ENCODE measurements at regions not wholly inside any gene's neighbourhood (a gene's known extent, or its start where the extent isn't known, plus 50 kb on each side); places are given as distances from the start of the nearest gene placed in this dataset.

DNA sequence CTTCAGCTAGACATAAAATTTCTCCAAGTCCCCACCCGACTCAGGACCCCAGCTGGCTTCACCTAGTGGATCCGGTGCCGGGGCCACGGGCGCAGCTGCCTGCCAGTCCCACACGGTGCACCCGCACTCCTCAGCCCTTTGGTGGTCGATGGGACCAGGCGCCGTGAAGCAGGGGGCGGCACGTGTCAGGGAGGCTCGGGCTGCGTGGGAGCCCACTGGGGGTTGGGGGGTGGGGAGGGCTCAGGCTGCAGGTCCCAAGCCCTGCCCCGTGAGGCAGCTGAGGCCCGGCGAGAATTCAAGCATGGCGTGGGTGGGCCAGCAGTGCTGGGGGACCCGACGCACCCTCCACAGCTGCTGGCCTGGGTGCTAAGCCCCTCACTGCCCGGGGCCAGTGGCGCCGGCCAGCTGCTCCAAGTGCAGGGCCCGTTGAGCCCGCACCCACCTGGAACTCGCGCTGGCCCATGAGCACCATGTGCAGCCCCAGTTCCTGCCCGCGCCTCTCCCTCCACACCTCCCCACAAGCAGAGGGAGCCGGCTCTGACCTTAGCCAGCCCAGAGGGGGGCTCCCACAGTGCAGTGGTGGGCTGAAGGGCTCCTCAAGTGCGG, 747.0 kb downstream of the FAM181B start:
- POLR2A ChIA-PET (ENCODE audit: unreplicated experiment): no interaction called here
- H3K9ac ChIP-seq (ENCODE audit: low read length): no peak overlapping the region
- no peaks in the 10 kb centered on the region for H3K36me3 ChIP-seq (ENCODE audit: low read depth, low read length)
- no peak for ATAC-seq
- intact Hi-C loops (cut with micrococcal nuclease): no loop called here
- H3K27me3 ChIP-seq (ENCODE audit: low read length): no peaks in the 10 kb centered on the region
- H3K4me2 ChIP-seq (ENCODE audit: low read length): no peak overlapping the region
- H2AFZ ChIP-seq (ENCODE audit: low read length): no peak overlapping the region
- H3K4me3 ChIP-seq (ENCODE audit: low read length): no peak overlapping the region
- CTCF ChIA-PET: no interaction called here
- H3F3A ChIP-seq (ENCODE audit: low read length, unreplicated experiment): no peaks in the 10 kb centered on the region
- H3K79me2 ChIP-seq (ENCODE audit: low read length): no peaks in the 10 kb centered on the region
- no peak for TF ChIP-seq EZH2phosphoT487 (IDR thresholded peaks at IDR 0.05; ENCODE audit: borderline replicate concordance, low read length)
- no peak for TF ChIP-seq EZH2 (IDR thresholded peaks at IDR 0.05; ENCODE audit: low read length, unreplicated experiment)
- TF ChIP-seq, protein P1, sequence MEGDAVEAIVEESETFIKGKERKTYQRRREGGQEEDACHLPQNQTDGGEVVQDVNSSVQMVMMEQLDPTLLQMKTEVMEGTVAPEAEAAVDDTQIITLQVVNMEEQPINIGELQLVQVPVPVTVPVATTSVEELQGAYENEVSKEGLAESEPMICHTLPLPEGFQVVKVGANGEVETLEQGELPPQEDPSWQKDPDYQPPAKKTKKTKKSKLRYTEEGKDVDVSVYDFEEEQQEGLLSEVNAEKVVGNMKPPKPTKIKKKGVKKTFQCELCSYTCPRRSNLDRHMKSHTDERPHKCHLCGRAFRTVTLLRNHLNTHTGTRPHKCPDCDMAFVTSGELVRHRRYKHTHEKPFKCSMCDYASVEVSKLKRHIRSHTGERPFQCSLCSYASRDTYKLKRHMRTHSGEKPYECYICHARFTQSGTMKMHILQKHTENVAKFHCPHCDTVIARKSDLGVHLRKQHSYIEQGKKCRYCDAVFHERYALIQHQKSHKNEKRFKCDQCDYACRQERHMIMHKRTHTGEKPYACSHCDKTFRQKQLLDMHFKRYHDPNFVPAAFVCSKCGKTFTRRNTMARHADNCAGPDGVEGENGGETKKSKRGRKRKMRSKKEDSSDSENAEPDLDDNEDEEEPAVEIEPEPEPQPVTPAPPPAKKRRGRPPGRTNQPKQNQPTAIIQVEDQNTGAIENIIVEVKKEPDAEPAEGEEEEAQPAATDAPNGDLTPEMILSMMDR (conservative IDR thresholded peaks at IDR 0.05; ENCODE audit: low read depth, low read length): no peak
- H3K9me2 ChIP-seq (replicated peaks; ENCODE audit: low read length): no peaks in the 10 kb centered on the region
- H4K20me1 ChIP-seq (ENCODE audit: low read length): no peaks in the 10 kb centered on the region
- no TSS peak for BruUV-seq (replicated peaks)
- no peak overlapping the region for H3K27ac ChIP-seq (ENCODE audit: low read length)
- no peaks in the 10 kb centered on the region for H3K4me1 ChIP-seq (ENCODE audit: insufficient read depth, low read length)
- no peak for DNase-seq
- peaks cover 47% of the 10 kb centered on the region for H3K9me3 ChIP-seq (ENCODE audit: low read length)

DNA sequence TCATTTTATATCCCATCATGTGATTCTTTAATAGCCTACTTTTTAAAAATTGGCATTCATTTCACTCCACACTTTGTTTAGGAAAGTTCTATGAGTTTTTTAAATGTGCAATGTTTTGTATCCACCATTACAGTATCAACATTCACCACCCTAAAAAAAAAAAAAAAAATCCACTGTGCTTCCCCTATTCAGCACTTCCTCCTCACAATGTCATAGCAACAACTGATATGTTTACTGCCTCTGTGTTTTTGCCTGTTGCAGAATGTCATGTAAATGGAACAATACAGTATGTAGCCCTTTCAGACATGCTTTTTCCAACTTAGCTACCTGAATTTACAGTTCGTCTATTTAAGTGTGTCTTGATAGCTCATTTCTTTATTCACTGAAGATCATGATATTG, 754.2 kb downstream of the FAM181B start:
- no peaks in the 10 kb centered on the region for H3K79me2 ChIP-seq (ENCODE audit: low read length)
- no peaks in the 10 kb centered on the region for H3K9me2 ChIP-seq (replicated peaks; ENCODE audit: low read length)
- intact Hi-C loops (cut with micrococcal nuclease): no loop called here
- no peaks in the 10 kb centered on the region for H3F3A ChIP-seq (ENCODE audit: low read length, unreplicated experiment)
- no peaks in the 10 kb centered on the region for H3K36me3 ChIP-seq (ENCODE audit: low read depth, low read length)
- BruUV-seq (replicated peaks): no TSS peak
- H3K9ac ChIP-seq (ENCODE audit: low read length): no peak overlapping the region
- TF ChIP-seq EZH2phosphoT487 (IDR thresholded peaks at IDR 0.05; ENCODE audit: borderline replicate concordance, low read length) (no peak), EZH2 (IDR thresholded peaks at IDR 0.05; ENCODE audit: low read length, unreplicated experiment) (no peak)
- TF ChIP-seq, protein P1 (conservative IDR thresholded peaks at IDR 0.05; ENCODE audit: low read depth, low read length): no peak
- H3K4me1 ChIP-seq (ENCODE audit: insufficient read depth, low read length): no peaks in the 10 kb centered on the region
- CTCF ChIA-PET: no interaction called here
- no peaks in the 10 kb centered on the region for H4K20me1 ChIP-seq (ENCODE audit: low read length)
- POLR2A ChIA-PET (ENCODE audit: unreplicated experiment): no interaction called here
- H3K27ac ChIP-seq (ENCODE audit: low read length): no peak overlapping the region
- ATAC-seq (no peak), DNase-seq (no peak)
- no peaks in the 10 kb centered on the region for H3K27me3 ChIP-seq (ENCODE audit: low read length)
- no peak overlapping the region for H2AFZ ChIP-seq (ENCODE audit: low read length)
- no peak overlapping the region for H3K4me2 ChIP-seq (ENCODE audit: low read length)
- H3K4me3 ChIP-seq (ENCODE audit: low read length): no peak overlapping the region
- H3K9me3 ChIP-seq (ENCODE audit: low read length): peaks cover 48% of the 10 kb centered on the region

DNA sequence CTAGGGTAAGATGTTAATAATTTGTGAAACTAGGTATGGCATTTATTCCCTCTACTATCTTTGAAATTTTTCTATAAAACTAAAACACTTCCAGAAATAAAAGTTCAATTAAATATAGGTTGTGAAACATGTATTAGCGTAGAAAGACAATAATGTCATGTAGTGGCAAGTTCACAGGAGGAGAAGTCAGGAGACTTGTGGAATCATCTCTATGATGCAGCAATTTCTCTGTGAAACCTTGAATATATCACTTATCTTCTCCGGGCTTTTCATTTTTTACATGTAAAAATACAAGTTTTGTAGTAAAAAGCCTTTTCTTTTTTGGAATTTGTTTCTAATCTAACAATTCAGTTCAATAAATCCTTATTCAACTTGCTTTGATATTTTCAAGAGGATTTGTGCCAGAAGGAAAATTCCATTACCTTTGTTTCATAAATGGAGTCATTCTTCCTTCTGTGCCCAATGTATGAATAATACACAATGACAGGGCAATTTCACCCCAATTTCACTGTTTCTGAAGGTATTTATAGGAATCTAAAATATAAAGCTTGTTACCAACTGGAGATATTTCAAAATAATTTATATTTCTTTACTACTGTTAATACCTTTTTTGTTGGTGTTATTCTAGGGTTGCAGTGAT, 758.3 kb downstream of the FAM181B start:
- no peak overlapping the region for H3K27ac ChIP-seq (ENCODE audit: low read length)
- no peaks in the 10 kb centered on the region for H3K27me3 ChIP-seq (ENCODE audit: low read length)
- peaks cover 21% of the 10 kb centered on the region for H3K9me3 ChIP-seq (ENCODE audit: low read length)
- DNase-seq (no peak), ATAC-seq (no peak)
- ChIA-PET POLR2A (ENCODE audit: unreplicated experiment) (no interaction called here), CTCF (no interaction called here)
- no peaks in the 10 kb centered on the region for H4K20me1 ChIP-seq (ENCODE audit: low read length)
- no peaks in the 10 kb centered on the region for H3K4me1 ChIP-seq (ENCODE audit: insufficient read depth, low read length)
- no TSS peak for BruUV-seq (replicated peaks)
- TF ChIP-seq, protein P1 (conservative IDR thresholded peaks at IDR 0.05; ENCODE audit: low read depth, low read length): no peak
- TF ChIP-seq EZH2phosphoT487 (IDR thresholded peaks at IDR 0.05; ENCODE audit: borderline replicate concordance, low read length): no peak
- no peak overlapping the region for H2AFZ ChIP-seq (ENCODE audit: low read length)
- no peak overlapping the region for H3K9ac ChIP-seq (ENCODE audit: low read length)
- H3K4me3 ChIP-seq (ENCODE audit: low read length): no peak overlapping the region
- intact Hi-C loops (cut with micrococcal nuclease): no loop called here
- no peak overlapping the region for H3K4me2 ChIP-seq (ENCODE audit: low read length)
- no peaks in the 10 kb centered on the region for H3K9me2 ChIP-seq (replicated peaks; ENCODE audit: low read length)
- no peaks in the 10 kb centered on the region for H3F3A ChIP-seq (ENCODE audit: low read length, unreplicated experiment)
- H3K36me3 ChIP-seq (ENCODE audit: low read depth, low read length): no peaks in the 10 kb centered on the region
- no peaks in the 10 kb centered on the region for H3K79me2 ChIP-seq (ENCODE audit: low read length)

Measured in PC-3 (cell line).